ENCODE measurements at regions not wholly inside any gene's neighbourhood (a gene's known extent, or its start where the extent isn't known, plus 50 kb on each side); places are given as distances from the start of the nearest gene placed in this dataset.

GRCh38 chr13:91167706-91168385 is 179.6 kb upstream of the MIR17HG start:
- TF ChIP-seq POLR2AphosphoS5 (IDR thresholded peaks at IDR 0.05; ENCODE audit: borderline replicate concordance, low read depth, low read length) (no peak), EZH2 (IDR thresholded peaks at IDR 0.05) (no peak)
